ENCODE measurements at regions not wholly inside any gene's neighbourhood (a gene's known extent, or its start where the extent isn't known, plus 50 kb on each side); places are given as distances from the start of the nearest gene placed in this dataset.

DNA sequence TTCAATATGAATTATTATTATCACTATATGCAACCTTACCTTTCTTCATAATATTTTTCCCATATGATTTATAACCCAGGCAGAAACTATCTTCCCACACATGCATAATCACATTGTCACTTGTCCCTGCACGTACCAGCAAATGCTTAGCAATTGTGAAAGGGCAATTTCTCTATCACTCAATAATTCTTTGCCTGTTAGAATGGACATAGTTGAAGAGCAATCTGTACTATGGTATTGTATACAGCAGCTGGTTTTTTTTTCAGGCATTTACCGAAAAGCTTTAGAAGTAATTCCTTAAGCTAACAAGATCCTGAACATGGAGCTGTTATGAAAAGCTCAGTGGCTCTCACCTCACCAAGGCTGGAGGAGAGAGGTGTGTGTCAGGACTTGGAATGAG lies 999.5 kb downstream of the TUSC7 start:
- DNase-seq (ENCODE audit: low read depth in 3 of 3): no peak

GRCh38 chr3:117710501-117710900 lies 1000.9 kb downstream of the TUSC7 start:
- no peak for DNase-seq (ENCODE audit: low read depth in 3 of 3)

DNA sequence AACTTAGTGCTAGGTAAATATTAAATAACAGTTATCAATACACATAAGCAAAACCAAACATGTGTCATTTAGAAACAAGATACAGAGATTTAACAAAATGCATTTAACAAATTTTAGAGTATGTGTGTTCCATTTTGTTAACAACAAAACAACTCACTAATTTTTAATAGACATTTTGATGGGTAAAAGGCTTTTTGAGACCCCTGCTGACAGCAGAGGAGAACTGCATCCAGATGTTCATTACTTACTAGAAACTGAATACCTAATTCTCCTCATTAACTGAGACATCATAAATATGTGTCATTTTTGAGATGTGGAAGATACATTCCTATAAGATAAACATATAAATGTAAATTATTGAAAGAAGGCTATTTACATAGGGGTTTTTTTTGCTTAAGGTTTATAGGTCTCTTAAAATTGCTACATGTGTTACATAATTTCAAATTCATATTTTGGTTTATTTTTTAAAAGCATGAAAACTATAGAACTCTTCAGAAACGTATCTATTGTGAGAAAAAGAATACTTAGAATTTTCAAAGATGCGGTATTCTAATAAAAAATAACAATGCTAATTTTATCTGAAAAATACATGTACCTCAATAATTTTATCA lies 1009.8 kb downstream of the TUSC7 start:
- no peak for DNase-seq (ENCODE audit: low read depth in 3 of 3)

DNA sequence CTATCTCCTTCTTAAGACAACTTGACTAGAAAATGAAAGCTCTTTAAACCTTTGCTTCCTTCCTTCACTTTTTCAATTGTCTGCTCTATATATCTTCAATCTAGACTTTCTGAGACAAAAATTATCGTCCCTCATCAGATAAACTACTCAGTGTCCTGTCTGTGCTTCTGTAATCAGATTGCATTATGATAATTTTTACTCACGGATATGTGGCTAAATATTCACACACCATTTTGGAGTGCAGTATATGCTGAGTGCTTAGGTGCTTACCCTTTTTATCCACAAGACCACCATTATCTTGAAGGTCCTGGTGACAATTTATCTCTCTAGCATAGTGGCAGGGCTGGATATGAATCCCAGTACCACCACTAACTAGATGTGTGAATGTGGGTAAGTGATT lies 1012.3 kb downstream of the TUSC7 start:
- no peak for DNase-seq (ENCODE audit: low read depth in 3 of 3)

DNA sequence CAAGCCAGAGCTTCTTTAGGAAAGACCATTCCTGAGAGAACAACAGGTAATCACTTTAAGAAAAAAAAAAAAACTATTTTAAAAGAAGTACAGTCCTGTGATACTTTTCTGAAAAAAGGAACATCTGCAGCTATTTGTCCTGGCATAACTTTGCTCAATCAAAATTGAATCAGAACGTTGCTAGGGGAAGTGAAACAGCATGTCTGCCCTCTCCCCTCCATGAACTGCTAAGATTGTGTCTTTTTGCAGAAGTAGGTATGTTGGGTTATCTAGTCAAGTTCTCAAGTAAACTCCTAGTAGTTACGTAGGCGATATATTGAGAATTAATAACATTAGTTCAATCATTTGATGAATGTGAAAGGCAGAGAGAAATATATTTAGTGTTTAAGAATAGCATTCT lies 1013.3 kb downstream of the TUSC7 start:
- DNase-seq (ENCODE audit: low read depth in 3 of 3): no peak

- no peak for DNase-seq (ENCODE audit: low read depth in 3 of 3)
Measured at GRCh38 chr3:117723825-117724224, 1014.2 kb downstream of the TUSC7 start.

- DNase-seq (ENCODE audit: low read depth in 3 of 3): no peak
Measured at GRCh38 chr3:117725314-117725713, 1015.7 kb downstream of the TUSC7 start.

DNA sequence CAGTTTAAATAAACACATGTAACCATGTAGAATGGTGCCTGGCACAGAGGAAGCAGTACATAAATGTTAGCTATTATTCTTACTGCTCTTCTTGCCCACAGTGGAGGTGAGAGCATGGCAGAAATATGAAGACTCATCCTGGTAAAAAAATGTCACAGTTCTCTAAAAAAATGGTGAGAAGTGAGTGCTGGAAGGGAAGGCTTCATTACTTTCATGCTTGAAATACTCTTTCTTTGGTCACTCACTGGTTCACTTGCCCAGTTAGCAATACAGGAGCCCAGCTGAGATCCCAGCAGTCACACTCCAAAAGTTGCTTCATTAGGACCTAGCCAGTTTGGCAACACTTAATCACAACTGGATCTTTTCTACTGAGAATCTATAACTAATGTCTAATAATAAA lies 1017.2 kb downstream of the TUSC7 start:
- no peak for DNase-seq (ENCODE audit: low read depth in 3 of 3)

DNA sequence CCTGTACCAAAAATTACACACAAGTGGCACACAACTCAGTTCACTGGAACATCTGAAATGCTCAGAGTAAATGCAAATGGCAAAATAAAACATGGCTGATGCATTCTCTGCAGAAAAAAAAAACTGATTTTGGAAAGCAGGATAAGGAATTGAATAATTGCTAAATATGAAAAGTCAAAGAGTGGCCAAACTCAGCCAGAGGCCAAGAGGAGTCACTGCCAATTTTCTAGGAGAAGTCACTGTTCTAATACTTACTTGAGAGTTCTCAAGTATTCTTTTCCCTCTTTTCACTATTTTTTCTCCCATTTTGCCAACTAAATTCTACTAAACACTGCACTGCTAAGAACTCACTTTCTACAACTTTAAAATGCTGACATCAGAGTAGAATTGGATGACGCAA lies 1018.6 kb downstream of the TUSC7 start:
- DNase-seq (ENCODE audit: low read depth in 3 of 3): no peak

DNA sequence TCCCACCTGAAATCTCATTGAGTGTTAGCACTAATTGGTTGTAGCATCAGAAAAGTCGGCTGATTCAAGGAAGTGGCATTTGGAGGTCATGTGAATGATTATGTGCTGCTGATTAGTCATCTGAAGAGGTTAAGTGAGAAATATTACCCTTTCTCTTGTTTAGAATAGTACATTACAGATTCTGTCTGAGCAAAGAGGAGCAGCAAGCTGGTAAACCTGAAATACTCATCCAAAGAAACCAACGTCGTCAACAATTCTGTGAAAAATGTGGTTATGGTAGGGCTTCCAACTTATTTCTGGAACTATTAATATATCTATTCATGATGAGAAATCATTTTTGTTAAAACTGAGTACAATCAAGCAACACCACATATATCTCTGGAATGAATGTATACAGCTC lies 1024.9 kb downstream of the TUSC7 start:
- no peak for DNase-seq (ENCODE audit: low read depth in 3 of 3)

GRCh38 chr3:117735481-117736101 lies 1026.0 kb downstream of the TUSC7 start:
- no peak for DNase-seq (ENCODE audit: low read depth in 3 of 3)

DNA sequence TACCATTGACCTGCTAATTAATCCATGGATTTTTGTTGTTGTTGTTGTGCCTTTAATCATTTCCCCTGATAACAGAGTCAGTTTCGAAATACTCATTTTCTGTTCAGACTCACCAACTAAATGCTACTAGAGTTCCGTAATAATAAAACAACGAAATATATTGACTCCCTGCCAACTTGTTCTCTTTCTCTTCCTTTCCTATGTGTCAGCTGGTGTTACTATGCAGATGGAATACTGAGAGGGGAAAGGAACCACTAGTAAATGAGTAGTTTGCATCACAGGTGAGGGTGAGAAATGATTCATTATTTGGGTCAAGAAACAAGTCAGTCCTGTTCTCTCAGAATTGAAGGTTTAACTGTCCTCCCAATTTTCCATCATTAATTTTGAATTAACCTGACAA lies 1027.3 kb downstream of the TUSC7 start:
- no peak for DNase-seq (ENCODE audit: low read depth in 3 of 3)

GRCh38 chr3:117743993-117744392 lies 1034.4 kb downstream of the TUSC7 start:
- DNase-seq (ENCODE audit: low read depth in 3 of 3): no peak

DNA sequence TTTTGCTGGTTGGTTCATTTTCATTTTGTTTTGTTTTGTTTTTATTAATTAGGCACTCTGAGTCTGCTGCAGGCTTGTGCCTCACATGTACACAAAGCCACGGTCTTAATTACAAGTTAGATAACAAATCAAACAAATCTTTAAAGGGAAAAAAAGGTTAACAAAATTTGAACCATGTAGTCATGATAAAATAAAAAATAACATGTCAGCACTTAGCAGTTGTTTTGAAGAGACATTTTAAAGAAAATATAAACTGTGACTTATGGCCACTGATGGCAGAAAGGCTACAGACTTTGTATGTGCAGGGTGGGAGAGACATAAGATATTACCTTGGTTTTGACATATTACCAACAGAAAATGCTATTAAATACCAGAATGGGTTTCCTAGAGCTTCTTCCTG lies 1035.4 kb downstream of the TUSC7 start:
- no peak for DNase-seq (ENCODE audit: low read depth in 3 of 3)

DNA sequence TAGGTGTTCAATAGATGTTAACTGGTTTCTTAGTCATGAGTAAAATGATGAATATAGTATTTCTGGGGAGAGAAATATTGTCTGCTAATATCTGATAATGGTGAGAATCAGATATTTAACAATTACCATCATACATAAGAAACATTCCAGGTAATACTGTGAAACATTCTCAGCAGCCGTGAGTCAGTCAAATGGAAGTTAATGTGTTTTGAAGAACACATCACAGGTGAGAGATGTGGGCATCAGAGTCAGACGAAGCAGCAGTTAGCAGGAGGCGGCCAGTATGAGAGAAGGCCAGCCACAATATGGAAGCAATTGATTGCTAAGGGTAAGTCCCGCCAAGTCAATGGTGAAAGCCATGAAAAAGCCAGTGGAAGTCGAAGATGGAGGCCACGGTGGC lies 1035.9 kb downstream of the TUSC7 start:
- no peak for DNase-seq (ENCODE audit: low read depth in 3 of 3)

DNA sequence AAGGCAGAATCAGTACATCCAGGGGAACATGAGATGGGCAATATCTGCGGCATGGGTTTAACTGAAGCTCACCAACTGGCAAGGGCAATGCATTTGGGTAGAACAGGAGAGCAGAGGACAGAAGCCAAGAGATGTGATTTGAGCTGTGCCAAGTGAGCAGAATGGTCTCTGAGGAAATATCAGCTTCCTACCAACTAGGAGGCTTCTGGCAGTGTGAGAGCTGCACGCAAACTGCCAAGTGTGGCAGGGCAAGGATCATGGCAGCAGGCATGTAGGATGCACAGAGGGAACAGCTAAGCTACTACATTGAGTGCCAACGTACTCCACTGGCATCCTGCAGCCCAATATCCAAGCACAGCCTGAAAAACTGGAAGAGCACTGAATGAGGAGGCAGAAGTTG lies 1036.5 kb downstream of the TUSC7 start:
- no peak for DNase-seq (ENCODE audit: low read depth in 3 of 3)

DNA sequence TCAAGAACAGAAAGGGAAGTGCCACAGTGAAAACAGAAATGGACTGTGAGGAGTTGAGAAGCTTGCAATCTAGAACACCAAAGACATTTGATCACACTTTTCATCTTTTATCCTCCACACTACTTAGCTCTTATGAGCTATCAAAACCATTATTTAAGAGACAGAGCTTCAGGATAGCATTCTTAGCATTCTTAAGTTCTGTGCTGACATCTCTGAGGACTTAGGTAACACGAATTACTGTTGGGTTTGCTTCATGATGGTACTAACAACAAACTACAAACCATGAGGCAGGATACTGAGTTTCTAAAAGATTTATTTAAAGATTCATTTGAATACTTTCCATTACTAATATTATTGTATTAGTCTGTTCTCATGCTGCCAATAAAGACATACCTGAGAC lies 1038.6 kb downstream of the TUSC7 start:
- no peak for DNase-seq (ENCODE audit: low read depth in 3 of 3)

GRCh38 chr3:117750674-117751269 lies 1041.2 kb downstream of the TUSC7 start:
- no peak for DNase-seq (ENCODE audit: low read depth in 3 of 3)

DNA sequence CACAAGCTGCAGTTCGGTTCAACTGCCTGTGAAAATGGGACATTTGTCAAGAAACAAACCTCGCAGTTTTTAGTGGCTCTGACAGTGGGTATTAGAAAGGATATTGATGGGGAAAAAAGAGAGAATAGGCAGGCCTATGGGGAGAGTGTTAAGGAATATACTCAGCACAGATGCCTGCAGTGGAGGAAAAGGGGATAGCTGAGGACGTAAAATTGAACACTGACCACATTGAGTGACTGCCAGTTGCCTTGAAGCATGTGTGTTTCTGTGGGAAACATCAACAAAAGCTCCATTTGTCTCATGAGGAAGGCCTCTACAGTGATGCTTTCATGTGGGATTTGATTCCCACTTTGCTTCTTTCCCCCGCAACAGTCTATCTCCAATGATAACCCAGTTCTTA lies 1042.1 kb downstream of the TUSC7 start:
- DNase-seq (ENCODE audit: low read depth in 3 of 3): no peak

GRCh38 chr3:117752984-117753717 lies 1043.6 kb downstream of the TUSC7 start:
- DNase-seq (ENCODE audit: low read depth in 3 of 3): no peak

- DNase-seq (ENCODE audit: low read depth in 3 of 3): no peak
Measured at GRCh38 chr3:117754058-117754457, 1044.5 kb downstream of the TUSC7 start.

DNA sequence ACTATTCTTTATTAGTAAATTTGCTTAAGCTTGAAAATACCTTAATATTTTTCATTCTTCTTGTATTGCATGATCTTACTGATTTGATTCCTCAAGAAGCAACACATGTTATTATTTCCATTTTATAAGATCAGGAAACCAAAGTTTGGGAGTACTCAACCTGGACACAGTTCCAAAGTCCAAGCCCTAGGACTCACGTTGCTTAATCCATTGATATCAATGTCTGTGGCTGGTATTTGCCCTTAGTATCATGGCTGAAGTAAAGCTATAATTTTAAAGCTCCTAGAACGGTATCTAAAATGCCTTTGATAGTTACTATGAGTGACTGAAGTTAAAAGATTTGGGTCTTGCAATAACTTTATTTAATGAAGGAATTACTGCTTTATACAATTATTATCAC lies 1045.3 kb downstream of the TUSC7 start:
- no peak for DNase-seq (ENCODE audit: low read depth in 3 of 3)

GRCh38 chr3:117756563-117756962 lies 1047.0 kb downstream of the TUSC7 start:
- DNase-seq (ENCODE audit: low read depth in 3 of 3): no peak
